ENCODE measurements at regions not wholly inside any gene's neighbourhood (a gene's known extent, or its start where the extent isn't known, plus 50 kb on each side); places are given as distances from the start of the nearest gene placed in this dataset.

DNA sequence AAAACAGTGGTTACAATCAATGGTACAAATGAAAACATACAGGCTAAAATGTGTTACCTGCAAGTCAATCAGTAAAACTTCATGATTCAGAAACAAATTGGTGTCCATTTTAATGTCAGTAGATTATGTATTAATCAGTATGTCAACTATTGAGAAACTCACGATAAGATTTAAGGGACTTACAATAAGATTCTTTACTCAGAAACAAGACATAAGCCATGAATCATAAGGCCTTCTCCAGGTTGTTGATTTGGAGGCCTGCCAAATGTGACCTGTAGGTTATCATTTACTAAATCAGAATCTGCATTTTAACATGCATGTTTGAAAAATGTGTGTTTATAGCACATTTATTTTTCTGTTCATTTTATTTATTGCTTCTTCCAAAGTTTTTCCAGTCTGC is 623.1 kb downstream of the CCDC85A start:
- no peak overlapping the region for H3K4me3 ChIP-seq (ENCODE audit: insufficient read depth, low read length, poor library complexity, severe bottlenecking)
- no peaks in the 10 kb centered on the region for H3K36me3 ChIP-seq (ENCODE audit: low read length)
- TF ChIP-seq, protein P1, sequence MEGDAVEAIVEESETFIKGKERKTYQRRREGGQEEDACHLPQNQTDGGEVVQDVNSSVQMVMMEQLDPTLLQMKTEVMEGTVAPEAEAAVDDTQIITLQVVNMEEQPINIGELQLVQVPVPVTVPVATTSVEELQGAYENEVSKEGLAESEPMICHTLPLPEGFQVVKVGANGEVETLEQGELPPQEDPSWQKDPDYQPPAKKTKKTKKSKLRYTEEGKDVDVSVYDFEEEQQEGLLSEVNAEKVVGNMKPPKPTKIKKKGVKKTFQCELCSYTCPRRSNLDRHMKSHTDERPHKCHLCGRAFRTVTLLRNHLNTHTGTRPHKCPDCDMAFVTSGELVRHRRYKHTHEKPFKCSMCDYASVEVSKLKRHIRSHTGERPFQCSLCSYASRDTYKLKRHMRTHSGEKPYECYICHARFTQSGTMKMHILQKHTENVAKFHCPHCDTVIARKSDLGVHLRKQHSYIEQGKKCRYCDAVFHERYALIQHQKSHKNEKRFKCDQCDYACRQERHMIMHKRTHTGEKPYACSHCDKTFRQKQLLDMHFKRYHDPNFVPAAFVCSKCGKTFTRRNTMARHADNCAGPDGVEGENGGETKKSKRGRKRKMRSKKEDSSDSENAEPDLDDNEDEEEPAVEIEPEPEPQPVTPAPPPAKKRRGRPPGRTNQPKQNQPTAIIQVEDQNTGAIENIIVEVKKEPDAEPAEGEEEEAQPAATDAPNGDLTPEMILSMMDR (IDR thresholded peaks at IDR 0.05; ENCODE audit: insufficient read depth, low read length, poor library complexity, severe bottlenecking), result no peak
- no peak for TF ChIP-seq EZH2phosphoT487 (conservative IDR thresholded peaks at IDR 0.05; ENCODE audit: low read length)
- no peak overlapping the region for H2AFZ ChIP-seq (ENCODE audit: low read depth, low read length, severe bottlenecking)
- H3K79me2 ChIP-seq (ENCODE audit: insufficient read depth, low read length), result no peaks in the 10 kb centered on the region
- H3K4me2 ChIP-seq (ENCODE audit: low read depth, low read length, poor library complexity, severe bottlenecking), result no peak overlapping the region
- H3K9me3 ChIP-seq (ENCODE audit: insufficient read depth, low read length), result no peaks in the 10 kb centered on the region
- H3K9me2 ChIP-seq (replicated peaks; ENCODE audit: insufficient read depth, low read length), result no peaks in the 10 kb centered on the region
- H4K20me1 ChIP-seq (ENCODE audit: low read depth, low read length), result no peaks in the 10 kb centered on the region
- H3K9ac ChIP-seq (ENCODE audit: low read length), result no peak overlapping the region
- no peak overlapping the region for H3K27ac ChIP-seq (ENCODE audit: low read depth, low read length)
- no peaks in the 10 kb centered on the region for H3F3A ChIP-seq (ENCODE audit: insufficient read depth)
- H3K27me3 ChIP-seq (ENCODE audit: low read length), result no peaks in the 10 kb centered on the region

DNA sequence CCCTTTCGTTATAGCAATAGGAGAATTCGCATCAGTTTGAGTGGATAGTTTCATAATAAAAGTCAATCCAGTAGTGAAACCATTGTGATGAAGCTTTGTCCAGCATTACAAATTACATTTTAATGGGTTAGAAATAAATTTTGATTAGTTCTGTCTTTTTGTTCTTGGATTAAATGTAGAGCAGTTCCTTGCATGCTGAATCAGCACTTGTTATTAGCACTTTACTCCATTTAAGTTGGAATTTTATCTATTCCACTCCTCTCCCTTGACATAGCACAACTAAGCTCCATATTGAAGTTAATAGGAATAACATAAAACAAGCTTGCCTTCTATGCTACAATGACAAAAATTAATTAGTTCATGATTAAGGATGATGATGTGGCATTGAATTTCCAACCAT is 624.1 kb downstream of the CCDC85A start:
- Histone ChIP-seq H3K79me2 (ENCODE audit: insufficient read depth, low read length) (no peaks in the 10 kb centered on the region), H3K4me3 (ENCODE audit: insufficient read depth, low read length, poor library complexity, severe bottlenecking) (no peak overlapping the region), H3K4me2 (ENCODE audit: low read depth, low read length, poor library complexity, severe bottlenecking) (no peak overlapping the region), H3F3A (ENCODE audit: insufficient read depth) (no peaks in the 10 kb centered on the region), H3K9me3 (ENCODE audit: insufficient read depth, low read length) (no peaks in the 10 kb centered on the region), H3K36me3 (ENCODE audit: low read length) (no peaks in the 10 kb centered on the region), H3K9ac (ENCODE audit: low read length) (no peak overlapping the region), H3K27ac (ENCODE audit: low read depth, low read length) (no peak overlapping the region), H4K20me1 (ENCODE audit: low read depth, low read length) (no peaks in the 10 kb centered on the region), H3K9me2 (replicated peaks; ENCODE audit: insufficient read depth, low read length) (no peaks in the 10 kb centered on the region), H2AFZ (ENCODE audit: low read depth, low read length, severe bottlenecking) (no peak overlapping the region), H3K27me3 (ENCODE audit: low read length) (no peaks in the 10 kb centered on the region)
- TF ChIP-seq, protein P1 (IDR thresholded peaks at IDR 0.05; ENCODE audit: insufficient read depth, low read length, poor library complexity, severe bottlenecking), result no peak
- TF ChIP-seq EZH2phosphoT487 (conservative IDR thresholded peaks at IDR 0.05; ENCODE audit: low read length), result no peak

GRCh38 chr2:56811401-56811800 is 627.6 kb downstream of the CCDC85A start:
- Histone ChIP-seq H3K9me2 (replicated peaks; ENCODE audit: insufficient read depth, low read length) (no peaks in the 10 kb centered on the region), H3K27ac (ENCODE audit: low read depth, low read length) (no peak overlapping the region), H3K27me3 (ENCODE audit: low read length) (no peaks in the 10 kb centered on the region), H3F3A (ENCODE audit: insufficient read depth) (no peaks in the 10 kb centered on the region), H3K9ac (ENCODE audit: low read length) (no peak overlapping the region), H3K79me2 (ENCODE audit: insufficient read depth, low read length) (no peaks in the 10 kb centered on the region), H2AFZ (ENCODE audit: low read depth, low read length, severe bottlenecking) (no peak overlapping the region), H3K36me3 (ENCODE audit: low read length) (no peaks in the 10 kb centered on the region), H3K4me2 (ENCODE audit: low read depth, low read length, poor library complexity, severe bottlenecking) (no peak overlapping the region), H3K9me3 (ENCODE audit: insufficient read depth, low read length) (no peaks in the 10 kb centered on the region), H4K20me1 (ENCODE audit: low read depth, low read length) (no peaks in the 10 kb centered on the region), H3K4me3 (ENCODE audit: insufficient read depth, low read length, poor library complexity, severe bottlenecking) (no peak overlapping the region)
- TF ChIP-seq EZH2phosphoT487 (conservative IDR thresholded peaks at IDR 0.05; ENCODE audit: low read length), result no peak

- Histone ChIP-seq H2AFZ (ENCODE audit: low read depth, low read length, severe bottlenecking) (no peak overlapping the region), H4K20me1 (ENCODE audit: low read depth, low read length) (no peaks in the 10 kb centered on the region)
These were observed 628.6 kb downstream of the CCDC85A start for GRCh38 chr2:56812432-56812831.

More at GRCh38 chr2:56812432-56812831, 628.6 kb downstream of the CCDC85A start:
- Histone ChIP-seq H3K36me3 (ENCODE audit: low read length) (no peaks in the 10 kb centered on the region), H3K9ac (ENCODE audit: low read length) (no peak overlapping the region), H3K79me2 (ENCODE audit: insufficient read depth, low read length) (no peaks in the 10 kb centered on the region), H3K27ac (ENCODE audit: low read depth, low read length) (no peak overlapping the region), H3K9me3 (ENCODE audit: insufficient read depth, low read length) (no peaks in the 10 kb centered on the region), H3K9me2 (replicated peaks; ENCODE audit: insufficient read depth, low read length) (no peaks in the 10 kb centered on the region), H3K27me3 (ENCODE audit: low read length) (no peaks in the 10 kb centered on the region), H3F3A (ENCODE audit: insufficient read depth) (no peaks in the 10 kb centered on the region), H3K4me2 (ENCODE audit: low read depth, low read length, poor library complexity, severe bottlenecking) (no peak overlapping the region), H3K4me3 (ENCODE audit: insufficient read depth, low read length, poor library complexity, severe bottlenecking) (no peak overlapping the region)
- TF ChIP-seq EZH2phosphoT487 (conservative IDR thresholded peaks at IDR 0.05; ENCODE audit: low read length), result no peak
- TF ChIP-seq, protein P1 (IDR thresholded peaks at IDR 0.05; ENCODE audit: insufficient read depth, low read length, poor library complexity, severe bottlenecking), result no peak

Measured in SU-DHL-6 (cell line).